ENCODE measurements at regions not wholly inside any gene's neighbourhood (a gene's known extent, or its start where the extent isn't known, plus 50 kb on each side); places are given as distances from the start of the nearest gene placed in this dataset.

- TF ChIP-seq CTCF (IDR thresholded peaks at IDR 0.05; ENCODE audit: low read depth, low read length, poor library complexity, severe bottlenecking) (no peak), EZH2phosphoT487 (IDR thresholded peaks at IDR 0.05; ENCODE audit: borderline replicate concordance, low read length) (no peak)
Observed at GRCh38 chr5:66337626-66338226, 193.6 kb downstream of the SREK1 start.

Data from DOHH2 (cell line).